Small intestine (tissue), 7 donors: ENCODE measurements at regions not wholly inside any gene's neighbourhood (a gene's known extent, or its start where the extent isn't known, plus 50 kb on each side); places are given as distances from the start of the nearest gene placed in this dataset.

ENCODE experiments used
- DNase-seq, 2 donors: peaks; one replicate each; pipeline versions ENCODE4 v3.0.0 to v3.0.0-alpha.2; 2013
- FAIRE-seq: peaks from 2 replicates; lab custom pipeline; 2012; peaks lifted over from hg19 to GRCh38; lab: Jason Lieb, UNC
- H3K27ac ChIP-seq, 3 donors: one replicate each; pipeline ENCODE4 v1.5.1; 2013; ENCODE audit warnings: low read length in 2 of 3, mild to moderate bottlenecking in 2 of 3, control low read depth in 1 of 3, inconsistent platforms in 1 of 3, low read depth in 1 of 3, moderate library complexity in 1 of 3
- H3K27me3 ChIP-seq, 3 donors: one replicate each; pipeline ENCODE4 v1.6.1; 2013; ENCODE audit warnings: low read length in 3 of 3, inconsistent platforms in 1 of 3; ENCODE audit not compliant: control insufficient read depth in 3 of 3, insufficient read depth in 3 of 3
- H3K36me3 ChIP-seq, 3 donors: one replicate each; pipeline ENCODE4 v1.6.1; 2013; ENCODE audit warnings: low read length in 3 of 3, inconsistent platforms in 1 of 3, low read depth in 1 of 3, mild to moderate bottlenecking in 1 of 3, moderate library complexity in 1 of 3; ENCODE audit not compliant: control insufficient read depth in 3 of 3, insufficient read depth in 2 of 3
- H3K4me1 ChIP-seq, 3 donors: one replicate each; pipeline ENCODE4 v1.6.1; 2013; ENCODE audit warnings: low read length in 2 of 3, inconsistent platforms in 1 of 3, low read depth in 1 of 3, mild to moderate bottlenecking in 1 of 3, moderate library complexity in 1 of 3; ENCODE audit not compliant: control insufficient read depth in 3 of 3, insufficient read depth in 2 of 3
- H3K4me3 ChIP-seq, 3 donors: one replicate each; pipeline ENCODE4 v1.5.1; 2013; ENCODE audit warnings: low read length in 3 of 3, control low read depth in 1 of 3, inconsistent platforms in 1 of 3, low read depth in 1 of 3, mild to moderate bottlenecking in 1 of 3, moderate library complexity in 1 of 3
- H3K9me3 ChIP-seq, 2 donors: one replicate each; pipeline ENCODE4 v1.6.1; 2013; ENCODE audit warnings: low read depth in 1 of 2, low read length in 1 of 2; ENCODE audit not compliant: control insufficient read depth in 2 of 2, insufficient read depth in 1 of 2
- WGBS, 3 donors: extraction: QIAGEN DNeasy Blood & Tissue Kit; methylation state at CpG; one replicate each; pipeline ENCODE4 v1.1.7; 2013; 5-methylcytosine and 5-hydroxymethylcytosine counted together
- donor health status: healthy with polysubstance abuse.
- donor health status: control.
- donor health status: control.
- donor health status: Bipolar disorder and iron deficiency.
- donor health status: healthy.

DNA sequence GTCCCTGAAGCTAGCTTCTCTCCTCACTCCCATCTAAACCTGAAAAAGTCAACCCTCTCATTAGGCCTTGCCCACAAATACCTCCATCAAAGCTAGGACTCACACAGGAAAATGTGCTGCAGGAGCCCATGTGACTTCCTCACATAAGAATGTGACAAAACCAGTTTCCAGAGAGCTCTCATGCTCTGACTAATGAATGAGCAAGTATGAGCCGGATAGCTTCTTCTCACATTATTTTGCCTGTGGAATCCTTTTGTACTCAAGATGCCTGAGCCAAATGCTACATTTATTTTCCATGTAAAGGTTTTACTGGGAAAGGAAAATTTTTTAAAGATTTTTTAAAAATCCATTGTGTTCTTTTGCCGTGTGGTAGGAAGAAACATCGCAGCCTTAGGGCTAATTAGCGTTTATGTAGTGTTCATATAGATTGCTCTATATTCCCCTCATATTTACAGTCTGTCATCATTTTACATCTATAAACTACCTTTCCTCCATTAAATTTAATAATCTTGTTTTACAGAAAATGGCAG is 68.6 kb upstream of the CCN6 start:
- H3K4me1 ChIP-seq = no peaks in the 10 kb centered on the region
- H3K9me3 ChIP-seq = no peaks in the 10 kb centered on the region
- peak in 1 of 2 donors; percentile 52 for DNase-seq
- H3K27ac ChIP-seq = no peak overlapping the region
- no peaks in the 10 kb centered on the region for H3K27me3 ChIP-seq
- no peaks in the 10 kb centered on the region for H3K36me3 ChIP-seq
- no peak overlapping the region for H3K4me3 ChIP-seq
- 83 to 89% (median 89%) methylated on average over 4 of the region's 4 CpGs for WGBS, 3 donors
- no peak for FAIRE-seq

- H3K27me3 ChIP-seq = no peaks in the 10 kb centered on the region
- no peaks in the 10 kb centered on the region for H3K9me3 ChIP-seq
- H3K27ac ChIP-seq = no peak overlapping the region
- DNase-seq (no peak), FAIRE-seq (no peak)
- WGBS, 3 donors = 92 to 96% (median 95%) methylated on average over 3 of the region's 3 CpGs
- no peak overlapping the region for H3K4me3 ChIP-seq
- no peaks in the 10 kb centered on the region for H3K36me3 ChIP-seq
- no peaks in the 10 kb centered on the region for H3K4me1 ChIP-seq
Measured at GRCh38 chr6:111986651-111987050, 67.3 kb upstream of the CCN6 start.

- 79 to 97% (median 85%) methylated on average over 1 of the region's 1 CpG for WGBS, 3 donors
- H3K4me1 ChIP-seq = no peaks in the 10 kb centered on the region
- H3K27me3 ChIP-seq = no peaks in the 10 kb centered on the region
- no peaks in the 10 kb centered on the region for H3K36me3 ChIP-seq
- no peak for DNase-seq
- no peaks in the 10 kb centered on the region for H3K9me3 ChIP-seq
- H3K4me3 ChIP-seq = no peak overlapping the region
- no peak overlapping the region for H3K27ac ChIP-seq
- no peak for FAIRE-seq
Measured at GRCh38 chr6:111987295-111987694, 66.6 kb upstream of the CCN6 start.

DNA sequence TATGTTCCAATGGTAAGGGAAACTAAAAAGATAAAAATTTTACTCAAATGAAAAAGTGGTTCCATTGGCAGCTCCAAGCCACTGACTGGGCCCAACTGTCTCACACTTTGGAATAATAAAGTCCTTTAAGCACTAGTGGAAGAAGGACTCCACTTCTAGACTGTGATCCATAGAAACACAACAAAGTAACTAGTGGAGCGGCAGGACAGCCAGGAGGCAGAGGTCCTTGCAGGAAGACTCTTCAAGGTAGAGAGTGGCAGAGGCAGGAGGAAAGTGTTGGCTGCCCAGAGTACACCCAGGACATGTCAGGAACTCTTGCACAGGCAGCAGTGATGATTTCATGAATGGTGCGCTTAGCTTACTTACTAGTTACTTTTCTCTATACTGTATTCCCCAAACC is 65.0 kb upstream of the CCN6 start:
- FAIRE-seq = no peak
- H3K27me3 ChIP-seq = no peaks in the 10 kb centered on the region
- no peak overlapping the region for H3K27ac ChIP-seq
- no peaks in the 10 kb centered on the region for H3K9me3 ChIP-seq
- H3K4me1 ChIP-seq = no peaks in the 10 kb centered on the region
- no peak overlapping the region for H3K4me3 ChIP-seq
- 98 to 99% (median 99%) methylated on average over 2 of the region's 2 CpGs for WGBS, 3 donors
- DNase-seq = no peak
- no peaks in the 10 kb centered on the region for H3K36me3 ChIP-seq

DNA sequence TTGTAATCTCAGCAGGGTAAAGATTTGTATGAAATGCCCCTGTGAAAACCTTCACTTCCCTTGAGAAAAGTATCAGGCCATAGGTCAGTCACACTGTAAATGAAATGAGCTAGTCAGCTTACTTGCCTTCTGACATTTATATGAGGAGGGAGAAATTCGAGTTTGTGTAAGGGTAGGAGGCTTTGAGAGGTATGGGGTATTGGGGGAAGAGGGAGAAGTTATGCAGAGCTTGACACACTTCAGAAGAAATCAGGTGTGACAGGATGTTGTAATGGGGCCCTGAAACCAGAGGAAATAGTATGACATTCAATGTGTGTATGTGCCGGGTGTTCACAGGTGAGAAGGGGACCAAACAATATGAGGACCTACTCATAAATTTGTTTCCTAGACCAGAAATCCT is 64.2 kb upstream of the CCN6 start:
- DNase-seq (peak in 1 of 2 donors; percentile 42), FAIRE-seq (no peak)
- Histone ChIP-seq H3K4me3 (no peak overlapping the region), H3K36me3 (no peaks in the 10 kb centered on the region), H3K4me1 (no peaks in the 10 kb centered on the region), H3K27me3 (no peaks in the 10 kb centered on the region), H3K27ac (no peak overlapping the region), H3K9me3 (no peaks in the 10 kb centered on the region)
- 41 to 68% (median 59%) methylated on average over 2 of the region's 2 CpGs for WGBS, 3 donors

- no peak overlapping the region for H3K4me3 ChIP-seq
- WGBS, 3 donors = 70 to 79% (median 76%) methylated on average over 2 of the region's 2 CpGs
- H3K27ac ChIP-seq = peak overlapping the region in 1 of 3 donors; percentile 2
- no peaks in the 10 kb centered on the region for H3K4me1 ChIP-seq
- no peaks in the 10 kb centered on the region for H3K36me3 ChIP-seq
- H3K9me3 ChIP-seq = no peaks in the 10 kb centered on the region
- no peaks in the 10 kb centered on the region for H3K27me3 ChIP-seq
- DNase-seq (no peak), FAIRE-seq (no peak)
Measured at GRCh38 chr6:111990214-111990613, 63.7 kb upstream of the CCN6 start.

DNA sequence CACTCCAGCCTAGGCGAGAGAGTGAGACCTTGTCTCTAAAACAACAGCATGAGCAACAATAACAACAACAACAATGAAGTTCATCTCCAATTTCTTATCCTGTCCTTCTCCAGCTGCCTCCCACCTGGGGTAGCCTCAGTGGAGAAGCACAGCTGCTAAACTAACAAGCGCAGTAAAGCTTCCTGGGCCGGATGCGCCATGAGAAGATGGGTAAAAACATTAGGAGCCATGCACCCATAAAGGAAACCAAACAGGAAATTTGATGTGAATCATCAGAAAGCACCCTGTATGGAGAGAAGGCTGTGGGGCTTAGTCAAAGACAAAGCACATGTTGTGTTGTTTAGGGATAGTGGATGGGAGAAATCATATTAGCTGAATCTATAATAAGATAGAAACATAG is 61.1 kb upstream of the CCN6 start:
- H3K27me3 ChIP-seq = no peaks in the 10 kb centered on the region
- no peaks in the 10 kb centered on the region for H3K9me3 ChIP-seq
- FAIRE-seq (no peak), DNase-seq (peak in 1 of 2 donors; percentile 27)
- no peak overlapping the region for H3K4me3 ChIP-seq
- H3K4me1 ChIP-seq = peaks cover 0 to 2% (median 0%) of the 10 kb centered on the region in 3 donors
- H3K27ac ChIP-seq = no peak overlapping the region
- 72 to 87% (median 73%) methylated on average over 4 of the region's 4 CpGs for WGBS, 3 donors
- no peaks in the 10 kb centered on the region for H3K36me3 ChIP-seq

DNA sequence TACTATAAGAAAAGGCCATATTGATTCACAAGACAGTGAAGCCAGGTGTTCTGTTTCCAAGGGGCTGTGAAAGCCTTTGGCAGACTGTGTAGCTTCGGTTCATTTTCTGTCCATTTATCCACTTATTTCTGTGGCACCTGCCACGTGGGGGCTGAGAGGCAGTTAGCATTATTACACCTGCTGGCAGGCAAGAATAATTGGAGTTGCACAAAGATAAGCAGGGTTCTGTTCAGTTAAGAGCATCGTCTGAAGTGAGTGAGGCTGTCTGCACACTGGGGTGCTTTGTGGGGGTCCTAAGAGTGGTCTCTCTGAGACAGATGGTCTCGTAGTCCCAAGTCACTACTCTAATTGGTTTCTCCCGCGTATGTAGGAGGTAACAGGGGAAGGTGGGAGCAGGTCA is 60.6 kb upstream of the CCN6 start:
- no peak overlapping the region for H3K27ac ChIP-seq
- DNase-seq (no peak), FAIRE-seq (no peak)
- WGBS, 3 donors = 54 to 64% (median 62%) methylated on average over 6 of the region's 6 CpGs
- H3K4me1 ChIP-seq = peaks cover 0 to 2% (median 0%) of the 10 kb centered on the region in 3 donors
- no peak overlapping the region for H3K4me3 ChIP-seq
- H3K27me3 ChIP-seq = no peaks in the 10 kb centered on the region
- H3K9me3 ChIP-seq = no peaks in the 10 kb centered on the region
- H3K36me3 ChIP-seq = no peaks in the 10 kb centered on the region

GRCh38 chr6:111994791-111995190 is 59.1 kb upstream of the CCN6 start:
- Histone ChIP-seq H3K4me3 (no peak overlapping the region), H3K27me3 (no peaks in the 10 kb centered on the region), H3K4me1 (peaks cover 0 to 2% (median 0%) of the 10 kb centered on the region in 3 donors), H3K27ac (no peak overlapping the region), H3K9me3 (no peaks in the 10 kb centered on the region), H3K36me3 (no peaks in the 10 kb centered on the region)
- WGBS, 3 donors = 81 to 87% (median 84%) methylated on average over 6 of the region's 6 CpGs
- DNase-seq (no peak), FAIRE-seq (no peak)
